OCI-LY7 (cell line): ENCODE measurements at regions not wholly inside any gene's neighbourhood (a gene's known extent, or its start where the extent isn't known, plus 50 kb on each side); places are given as distances from the start of the nearest gene placed in this dataset.

Experiments used
- BruUV-seq: library from RNA; stranded (reverse); fragments of 400-500 nt; replicated peaks from 2 replicates; lab custom pipeline; 2021; lab: Mats Ljungman, UMichigan
- CTCF ChIA-PET: fragments of 300-600 bp; sonication (Branson Sonifier 250); formaldehyde crosslinking; loops from one replicate; lab custom pipeline; 2022; ENCODE audit warnings: antibody characterized with exemption; ENCODE audit not compliant: unreplicated experiment; lab: Charles Lee
- POLR2A ChIA-PET: fragments of 300-600 bp; sonication (Branson Sonifier 250); formaldehyde crosslinking; loops from one replicate; lab custom pipeline; 2022; ENCODE audit warnings: antibody characterized with exemption; lab: Charles Lee
- DNase-seq: peaks from one replicate; pipeline ENCODE4 v3.0.0-alpha.2; 2015; ENCODE audit warnings: low spot score
- H2AFZ ChIP-seq: fragments of 200-600 bp; sonication (generic), shearing (Covaris generic); 2 replicates; pipeline ENCODE4 v1.6.1; 2014; ENCODE audit warnings: mild to moderate bottlenecking, antibody characterized with exemption, low read length, moderate library complexity
- H3K27ac ChIP-seq: fragments of 200-600 bp; sonication (generic); 2 replicates; pipeline ENCODE4 v1.5.1; 2014; ENCODE audit warnings: mixed run types, low read depth, mild to moderate bottlenecking, moderate library complexity, low read length, inconsistent platforms; ENCODE audit not compliant: poor library complexity, severe bottlenecking
- H3K36me3 ChIP-seq: fragments of 200-600 bp; sonication (generic); 2 replicates; pipeline ENCODE4 v1.6.1; 2014; ENCODE audit warnings: mild to moderate bottlenecking, antibody characterized with exemption, low read length, moderate library complexity, mixed read lengths; ENCODE audit not compliant: insufficient read depth
- H3K4me1 ChIP-seq: fragments of 200-600 bp; sonication (generic); 2 replicates; pipeline ENCODE4 v1.5.1; 2014; ENCODE audit warnings: mild to moderate bottlenecking, low read length; ENCODE audit not compliant: insufficient read depth, poor library complexity, severe bottlenecking
- H3K4me2 ChIP-seq: fragments of 200-600 bp; sonication (generic); 2 replicates; pipeline ENCODE4 v1.6.1; 2014; ENCODE audit warnings: mild to moderate bottlenecking, low read length
- H3K4me3 ChIP-seq: fragments of 200-600 bp; sonication (generic); 2 replicates; pipeline ENCODE4 v1.5.1; 2014; ENCODE audit warnings: mild to moderate bottlenecking, low read depth, low read length; ENCODE audit not compliant: poor library complexity, severe bottlenecking
- H3K79me2 ChIP-seq: fragments of 200-600 bp; sonication (generic); 2 replicates; pipeline ENCODE4 v1.6.1; 2016; ENCODE audit warnings: low read depth, mild to moderate bottlenecking, low read length, moderate library complexity, mixed read lengths; ENCODE audit not compliant: insufficient read depth
- H3K9me2 ChIP-seq: fragments of 200-600 bp; sonication (generic); 2 replicates; pipeline ENCODE4 v1.6.1; 2016; ENCODE audit warnings: mild to moderate bottlenecking, low read length, mixed read lengths; ENCODE audit not compliant: insufficient read depth
- H3K9me3 ChIP-seq: fragments of 200-600 bp; sonication (generic); 2 replicates; pipeline ENCODE4 v1.6.1; 2014; ENCODE audit warnings: mild to moderate bottlenecking, mixed run types, low read length, mixed read lengths
- H4K20me1 ChIP-seq: fragments of 200-600 bp; sonication (generic); 2 replicates; pipeline ENCODE4 v1.6.1; 2014; ENCODE audit warnings: mild to moderate bottlenecking, antibody characterized with exemption, low read length, moderate library complexity, mixed read lengths; ENCODE audit not compliant: insufficient read depth
- CTCF ChIP-seq: fragments of 200-600 bp; sonication (generic); conservative IDR thresholded peaks from 2 replicates; pipeline ENCODE4 v1.5.1; 2014; ENCODE audit warnings: mild to moderate bottlenecking, antibody characterized with exemption, low read length, moderate library complexity, mixed read lengths
- EZH2phosphoT487 ChIP-seq: fragments of 200-600 bp; sonication (generic); IDR thresholded peaks from 2 replicates; pipeline ENCODE4 v1.6.1; 2018; ENCODE audit warnings: low read depth, borderline replicate concordance, mild to moderate bottlenecking, mixed run types, antibody characterized with exemption, low read length, moderate library complexity, mixed read lengths
- intact Hi-C: fragments of 100-400 bp; cut with micrococcal nuclease; formaldehyde crosslinking; loops from one replicate; pipeline ENCODE4 v1.10.0; 2022; ENCODE audit not compliant: unreplicated experiment

GRCh38 chr18:67621049-67621713 lies 104.7 kb upstream of the DSEL start:
- Histone ChIP-seq H3K79me2 (no peaks in the 10 kb centered on the region), H3K36me3 (no peaks in the 10 kb centered on the region), H2AFZ (no peak overlapping the region), H3K4me3 (no peak overlapping the region), H3K27ac (no peak overlapping the region), H4K20me1 (no peaks in the 10 kb centered on the region), H3K9me3 (no peaks in the 10 kb centered on the region), H3K9me2 (no peaks in the 10 kb centered on the region), H3K4me2 (no peak overlapping the region), H3K4me1 (no peaks in the 10 kb centered on the region)
- ChIA-PET POLR2A (no interaction called here), CTCF (no interaction called here)
- BruUV-seq, result no TSS peak
- DNase-seq, result no peak
- TF ChIP-seq EZH2phosphoT487 (no peak), CTCF (no peak)
- intact Hi-C loops, result no loop called here

- BruUV-seq, result no TSS peak
These were observed 101.5 kb upstream of the DSEL start for GRCh38 chr18:67618061-67618460.

More at GRCh38 chr18:67618061-67618460, 101.5 kb upstream of the DSEL start:
- no peak overlapping the region for H3K27ac ChIP-seq
- no peak overlapping the region for H3K4me3 ChIP-seq
- no peak overlapping the region for H3K4me2 ChIP-seq
- intact Hi-C loops, result no loop called here
- DNase-seq, result no peak
- no peaks in the 10 kb centered on the region for H3K9me2 ChIP-seq
- no peaks in the 10 kb centered on the region for H3K9me3 ChIP-seq
- ChIA-PET CTCF (no interaction called here), POLR2A (interaction anchor here (0.8 kb wide), 1 partner anchor 9 kb away, joined by 3 read pairs; no protein-coding TSS in a partner anchor)
- H3K79me2 ChIP-seq, result no peaks in the 10 kb centered on the region
- no peak overlapping the region for H2AFZ ChIP-seq
- TF ChIP-seq EZH2phosphoT487, result no peak
- TF ChIP-seq CTCF, result no peak
- no peaks in the 10 kb centered on the region for H3K36me3 ChIP-seq
- H4K20me1 ChIP-seq, result no peaks in the 10 kb centered on the region
- H3K4me1 ChIP-seq, result no peaks in the 10 kb centered on the region
